ENCODE measurements at regions not wholly inside any gene's neighbourhood (a gene's known extent, or its start where the extent isn't known, plus 50 kb on each side); places are given as distances from the start of the nearest gene placed in this dataset.

DNA sequence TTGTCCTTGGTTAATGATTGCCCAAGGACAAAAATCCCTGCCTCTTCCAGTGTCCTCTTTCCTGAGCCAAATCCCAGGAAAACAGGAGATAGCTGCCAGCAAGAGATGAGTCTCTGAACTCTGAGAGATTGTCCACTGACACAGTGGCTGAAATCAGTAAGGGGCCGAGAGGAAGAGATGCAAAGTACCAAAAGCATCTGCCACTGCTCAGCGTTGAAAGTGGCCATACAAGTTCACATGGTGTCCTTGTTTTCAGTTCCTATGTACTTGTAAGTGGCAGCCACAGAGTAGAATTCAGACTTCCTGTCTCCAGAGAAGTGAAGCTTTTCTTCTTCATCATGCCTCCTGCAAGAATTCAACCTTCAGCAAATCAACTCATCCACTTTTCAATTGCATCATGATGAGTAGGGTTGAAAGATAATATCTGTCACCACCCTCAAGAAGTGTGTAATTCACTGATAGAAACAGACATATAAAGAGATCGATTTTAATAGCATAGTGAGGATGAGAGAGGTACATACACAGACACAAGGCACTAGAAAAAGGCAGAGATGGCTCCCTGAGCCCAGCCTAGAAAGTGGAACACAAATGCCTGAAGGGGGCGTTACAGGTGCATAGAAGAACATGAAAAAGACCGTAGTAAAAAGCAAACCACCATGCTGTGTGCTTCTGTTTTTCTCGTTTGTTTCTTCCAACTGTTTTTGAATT, 185.8 kb downstream of the MRPL39 start:
- no peak for DNase-seq

DNA sequence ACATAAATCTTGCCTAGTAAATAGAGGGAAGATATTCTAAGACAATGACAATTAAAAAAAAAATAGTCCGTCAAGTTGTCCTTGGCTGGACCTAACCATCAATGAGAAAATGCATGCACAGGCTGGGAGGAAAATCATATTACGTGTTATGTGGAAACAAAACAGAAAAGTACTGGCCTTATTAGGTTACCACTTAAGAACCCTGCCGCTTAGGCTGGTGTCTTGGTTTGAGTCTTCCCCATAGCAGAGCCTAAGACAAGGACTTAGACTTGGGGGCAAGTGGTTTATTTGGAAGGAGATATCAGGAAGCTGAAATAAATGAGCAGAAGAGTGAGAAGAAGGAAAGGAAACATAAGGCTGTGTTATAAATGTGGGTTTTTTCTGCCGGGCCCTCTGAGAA, 186.4 kb downstream of the MRPL39 start:
- DNase-seq, result no peak

DNA sequence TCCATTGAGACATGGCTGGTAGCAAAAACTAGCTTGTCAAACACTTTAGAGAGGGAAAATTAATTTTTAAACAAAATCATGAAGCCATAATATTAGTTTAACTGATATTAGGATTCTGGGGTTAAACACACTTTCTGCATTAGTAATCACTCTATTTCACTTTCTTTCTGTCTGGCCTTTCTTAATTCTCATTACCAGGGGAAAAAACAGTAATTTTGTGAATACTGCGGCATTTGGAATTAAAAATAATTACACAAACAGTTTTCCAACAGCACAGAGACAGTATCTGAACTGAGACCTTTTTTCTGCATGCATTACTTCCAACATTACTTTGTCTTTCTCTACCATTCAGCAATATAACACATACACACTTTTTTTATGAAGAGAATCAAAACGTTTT, 190.6 kb downstream of the MRPL39 start:
- DNase-seq, result no peak

DNA sequence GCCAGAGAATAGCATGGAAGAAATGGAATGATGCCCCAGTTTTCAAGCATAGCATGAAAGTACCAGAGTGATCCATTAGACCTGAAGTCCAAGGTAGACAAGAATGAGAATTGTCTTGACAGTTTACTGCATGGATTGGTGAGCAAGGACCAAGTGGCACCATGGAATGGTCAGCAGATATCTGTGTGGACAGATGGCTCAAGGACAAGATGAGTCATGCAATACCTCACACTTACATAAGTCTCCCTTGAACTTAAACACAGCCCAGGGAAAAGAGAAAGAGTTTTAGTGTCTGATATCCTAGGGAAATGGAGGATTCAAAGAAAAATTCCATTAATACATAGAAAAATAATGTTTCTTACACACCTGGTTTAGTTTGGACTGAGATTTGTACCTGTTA, 195.2 kb downstream of the MRPL39 start:
- DNase-seq, result no peak

DNA sequence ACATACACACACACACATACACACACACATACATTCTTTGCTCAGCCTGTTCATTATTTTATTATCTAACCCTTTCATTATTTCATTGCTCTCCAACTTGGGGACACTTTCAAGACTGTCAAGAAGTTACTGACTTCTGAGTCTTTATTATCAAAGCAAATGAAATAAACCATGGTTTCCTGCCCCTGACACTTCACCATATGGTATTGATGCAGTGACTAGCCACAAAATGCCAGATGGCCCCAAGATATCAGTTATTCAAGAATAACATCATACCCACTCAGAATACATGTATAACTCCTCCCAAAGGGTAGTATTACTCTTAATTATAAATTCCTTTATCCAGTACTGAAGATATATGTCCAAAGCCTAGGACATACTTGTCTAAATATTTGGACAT, 197.3 kb downstream of the MRPL39 start:
- DNase-seq, result no peak

DNA sequence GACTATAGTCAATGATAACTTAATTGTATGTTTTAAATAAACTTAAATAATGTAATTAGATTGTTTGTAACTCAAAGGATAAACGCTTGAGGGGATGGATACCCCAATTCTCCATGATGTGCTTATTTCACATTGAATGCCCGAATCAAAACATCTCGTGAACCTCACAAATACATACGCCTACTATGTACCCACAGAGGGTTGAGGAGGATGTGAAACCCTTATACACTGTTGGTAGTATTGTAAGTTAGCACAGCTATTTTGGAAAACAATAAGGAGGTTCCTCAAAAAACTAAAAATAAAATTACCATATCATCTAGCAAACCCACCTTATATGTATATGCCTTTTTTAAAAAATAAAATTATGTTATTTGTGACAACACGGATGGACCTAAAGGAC, 198.6 kb downstream of the MRPL39 start:
- no peak for DNase-seq

DNA sequence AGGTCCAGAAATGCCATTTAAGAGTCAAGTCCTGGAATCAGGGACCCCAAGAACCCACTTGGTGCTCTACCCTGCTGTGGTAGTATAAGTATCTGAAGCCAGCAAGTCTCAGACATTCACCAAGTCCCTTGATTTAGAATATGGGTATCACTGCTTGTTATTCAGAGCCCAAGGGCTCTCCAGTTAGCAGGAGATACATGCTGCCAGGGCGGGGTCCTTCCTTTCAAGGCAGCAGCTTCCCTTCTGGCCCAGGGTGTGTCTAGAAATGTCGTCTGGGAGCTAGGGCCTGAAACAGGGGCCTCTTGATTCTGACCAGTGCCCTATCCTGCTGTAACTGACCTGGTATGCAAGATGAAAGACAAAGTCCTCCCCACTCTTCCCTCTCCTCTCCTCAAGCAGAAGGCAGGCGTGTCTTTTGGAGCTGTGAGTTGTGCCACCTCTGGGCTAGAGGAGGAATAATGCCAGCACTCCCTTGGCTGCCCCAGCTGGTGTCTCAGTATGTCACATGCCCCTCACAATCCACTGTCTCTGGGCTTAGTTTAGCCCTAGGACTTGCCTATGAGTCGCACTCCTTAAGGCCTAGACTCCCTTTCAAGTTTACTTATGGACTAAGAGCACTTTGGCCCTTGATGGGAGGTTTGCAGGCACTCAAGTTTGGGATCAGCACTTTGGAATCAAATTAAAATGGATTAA, 200.2 kb downstream of the MRPL39 start:
- DNase-seq, result no peak

DNA sequence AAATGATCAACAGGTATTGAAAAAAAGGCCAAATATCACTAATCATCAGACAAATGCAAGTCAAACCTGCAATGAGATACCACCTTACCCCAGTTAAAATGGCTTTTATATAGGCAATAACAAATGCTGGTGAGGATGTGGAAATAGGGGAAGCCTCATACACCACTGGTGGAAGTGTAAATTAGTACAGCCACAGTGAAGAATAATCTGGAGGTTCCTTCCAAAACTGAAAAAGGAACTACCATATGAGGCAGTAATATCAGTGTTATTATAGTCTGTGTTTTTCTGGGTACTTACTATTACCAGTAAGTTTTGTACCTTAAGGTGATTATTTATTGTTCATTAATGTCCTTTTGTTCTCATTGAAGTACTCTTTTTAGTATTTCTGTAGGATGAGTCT, 201.3 kb downstream of the MRPL39 start:
- no peak for DNase-seq

DNA sequence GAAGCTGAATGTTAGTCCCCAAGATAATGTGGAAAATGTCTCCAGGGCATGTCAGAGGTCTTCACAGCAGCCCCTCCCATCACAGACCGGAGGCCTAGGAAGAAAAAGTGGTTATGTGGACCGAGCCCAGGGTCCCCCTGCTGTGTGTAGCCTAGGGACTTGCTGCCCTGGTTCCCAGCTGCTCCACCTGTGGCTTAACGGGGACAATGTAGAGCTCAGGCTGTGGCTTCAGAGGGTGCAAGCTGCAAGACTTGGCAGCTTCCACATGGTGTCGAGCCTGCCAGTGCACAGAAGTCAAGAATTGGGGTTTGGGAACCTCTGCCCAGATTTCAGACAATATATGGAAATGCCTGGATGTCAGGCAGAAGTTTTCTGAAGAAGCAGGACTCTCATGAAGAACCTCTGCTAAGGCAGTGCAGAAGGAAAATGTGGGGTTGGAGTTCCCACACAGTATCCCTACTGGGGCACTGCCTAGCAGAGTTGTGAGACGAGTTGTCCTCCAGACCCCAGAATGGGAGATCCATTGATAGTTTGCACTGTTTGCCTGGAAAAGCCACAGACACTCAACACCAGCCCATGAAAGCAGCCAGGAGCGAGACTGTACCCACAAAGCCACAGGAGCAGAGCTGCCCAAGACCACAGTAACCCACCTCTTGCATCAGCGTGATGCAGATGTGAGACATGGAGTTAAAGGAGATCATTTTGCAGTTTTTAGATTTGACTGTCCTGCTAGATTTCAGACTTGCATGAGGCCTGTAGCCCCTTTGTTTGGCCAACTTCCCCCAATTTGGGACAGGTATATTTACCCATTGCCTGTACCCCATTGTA, 204.9 kb downstream of the MRPL39 start:
- no peak for DNase-seq

DNA sequence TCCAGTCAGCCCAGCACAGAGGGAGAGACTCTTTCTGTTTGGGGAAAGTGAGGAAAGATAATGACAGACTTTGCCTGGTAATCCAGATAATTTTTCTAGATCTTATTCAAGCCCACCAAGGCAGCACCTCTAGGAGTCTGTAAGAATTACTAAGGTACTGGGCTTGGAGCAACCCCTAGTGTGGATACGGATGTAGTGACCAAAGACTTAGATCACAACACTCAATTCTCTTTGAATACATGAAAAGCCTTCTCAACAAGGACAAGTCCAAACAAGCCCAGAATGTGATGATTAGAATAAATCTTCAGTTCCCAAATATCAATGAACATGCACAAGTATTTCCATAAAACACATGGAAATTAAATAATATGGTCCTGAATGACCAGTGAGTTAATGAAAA, 206.9 kb downstream of the MRPL39 start:
- DNase-seq, result no peak

DNA sequence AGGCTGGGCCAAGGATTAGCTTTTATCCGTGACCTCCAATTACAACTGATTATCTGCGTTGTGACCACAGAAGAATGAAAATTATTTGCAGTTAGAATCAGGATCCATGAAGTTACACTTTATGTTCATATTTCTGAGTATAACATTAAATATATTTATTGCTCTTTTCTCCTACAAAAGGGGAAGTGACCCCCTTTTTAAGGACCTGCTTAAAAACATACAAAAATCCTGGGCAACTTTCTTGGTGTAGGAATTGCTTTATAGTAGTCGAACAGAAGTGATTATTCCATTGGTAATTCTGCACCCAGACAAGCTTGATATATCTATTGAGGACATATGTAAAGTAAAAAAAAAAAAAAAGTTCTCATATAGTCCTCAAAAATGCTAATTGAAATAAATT, 208.7 kb downstream of the MRPL39 start:
- no peak for DNase-seq

DNA sequence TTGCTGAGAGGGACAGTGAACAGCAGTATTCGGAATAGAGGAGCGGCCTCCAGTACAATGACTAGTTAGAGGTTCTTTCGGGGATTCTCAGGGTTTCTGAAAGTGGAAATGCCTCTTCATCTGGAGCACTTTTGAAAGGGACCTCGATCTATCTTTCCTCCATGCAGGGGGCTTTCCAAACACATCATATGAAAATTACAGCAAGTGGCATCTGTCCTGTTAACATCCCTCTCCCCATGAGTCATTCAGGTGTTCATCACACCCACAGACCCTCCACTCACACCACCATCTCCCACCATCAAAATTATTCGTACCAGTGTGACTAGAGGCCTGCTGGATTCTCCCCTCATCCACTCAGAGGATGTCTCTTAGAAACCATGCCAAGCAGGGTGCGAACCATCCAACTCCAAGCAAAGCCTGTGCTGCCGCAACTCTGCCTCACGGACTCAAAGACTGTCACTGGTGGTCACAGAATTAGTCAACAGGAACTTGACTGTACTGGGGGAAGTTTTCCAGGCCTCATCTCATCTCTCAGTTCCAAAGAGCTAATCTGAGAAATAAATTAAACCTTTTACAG, 211.1 kb downstream of the MRPL39 start:
- no peak for DNase-seq

DNA sequence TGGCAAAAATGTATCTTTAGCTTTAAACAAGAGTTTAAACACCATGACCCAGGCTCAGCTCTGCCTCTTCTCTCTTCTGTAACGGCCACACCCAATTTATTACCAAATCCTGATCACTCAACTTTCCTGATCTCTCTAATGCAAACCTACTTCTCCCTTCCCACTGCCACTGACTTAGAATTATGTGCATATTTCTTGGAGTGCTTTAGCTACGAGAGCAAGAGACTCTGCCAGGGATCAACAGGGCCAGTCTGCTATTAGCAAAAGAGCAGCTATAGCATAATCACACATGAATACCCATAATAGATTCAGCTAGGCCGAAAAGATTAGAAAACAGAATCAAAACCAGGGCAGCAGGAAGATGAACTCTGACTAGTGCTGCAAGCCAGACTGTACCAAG, 215.5 kb downstream of the MRPL39 start:
- DNase-seq, result no peak

DNA sequence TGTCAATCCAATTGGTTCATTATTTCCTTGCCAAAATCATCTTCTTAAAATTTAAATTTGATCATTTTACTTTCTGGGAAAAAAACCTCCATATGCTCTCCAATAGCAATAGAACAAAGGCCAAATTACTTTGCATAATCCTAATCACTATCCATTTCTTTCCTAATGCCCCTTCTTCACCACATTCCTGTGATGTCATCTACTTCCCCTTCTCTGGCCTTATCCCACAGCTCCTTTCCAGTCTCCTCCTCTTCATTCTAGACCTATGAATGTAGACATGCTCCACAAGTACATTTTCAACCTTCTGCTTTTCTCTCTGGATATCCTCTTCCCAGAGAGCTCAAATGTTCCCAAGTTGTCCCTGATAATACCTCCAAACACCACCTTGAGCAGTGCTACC, 216.6 kb downstream of the MRPL39 start:
- no peak for DNase-seq

DNA sequence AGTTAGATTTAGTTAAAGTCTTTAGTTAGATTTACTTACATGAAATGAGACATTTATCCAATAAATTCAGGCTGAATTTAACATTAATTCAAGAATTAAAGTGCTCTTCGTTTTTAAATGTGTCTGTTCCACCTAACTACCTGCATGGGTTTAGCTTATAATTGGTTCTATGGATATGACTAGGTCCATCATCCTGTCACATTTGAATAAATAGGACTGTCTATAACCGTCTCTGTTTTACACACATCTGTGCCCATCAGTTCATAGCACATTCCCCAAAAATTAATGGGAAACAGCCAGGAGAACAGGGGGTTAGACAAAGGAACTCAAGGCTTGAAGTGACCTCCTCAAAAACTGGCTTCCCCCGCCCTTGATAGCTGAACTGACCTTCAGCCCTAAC, 219.6 kb downstream of the MRPL39 start:
- no peak for DNase-seq

DNA sequence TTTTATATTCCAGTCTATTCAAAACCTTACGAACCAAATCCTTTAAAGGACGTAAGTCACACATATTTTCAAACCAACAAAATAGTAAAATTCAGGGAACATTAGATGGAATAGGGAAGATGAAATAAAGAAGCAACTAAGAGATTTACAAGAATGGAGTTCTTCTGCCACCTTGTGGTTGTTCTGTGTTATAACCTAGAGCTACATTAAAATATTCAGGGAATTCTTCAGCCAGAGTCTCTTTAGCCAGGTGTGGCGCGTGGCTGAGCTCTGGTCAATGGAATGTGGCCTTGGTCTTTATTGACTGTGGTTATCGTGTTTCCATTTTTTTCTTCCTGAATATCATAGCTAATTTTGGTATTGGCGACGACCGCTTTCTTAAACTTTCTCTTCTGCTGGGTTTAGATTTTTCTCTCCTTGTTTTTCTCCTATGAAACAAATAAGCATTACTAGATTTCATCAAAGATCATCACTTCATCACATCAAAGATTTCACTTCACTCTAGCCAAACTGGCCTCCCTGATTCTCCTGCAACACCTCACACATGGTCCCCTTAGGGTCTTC, 221.3 kb downstream of the MRPL39 start:
- DNase-seq, result peak; percentile 78

DNA sequence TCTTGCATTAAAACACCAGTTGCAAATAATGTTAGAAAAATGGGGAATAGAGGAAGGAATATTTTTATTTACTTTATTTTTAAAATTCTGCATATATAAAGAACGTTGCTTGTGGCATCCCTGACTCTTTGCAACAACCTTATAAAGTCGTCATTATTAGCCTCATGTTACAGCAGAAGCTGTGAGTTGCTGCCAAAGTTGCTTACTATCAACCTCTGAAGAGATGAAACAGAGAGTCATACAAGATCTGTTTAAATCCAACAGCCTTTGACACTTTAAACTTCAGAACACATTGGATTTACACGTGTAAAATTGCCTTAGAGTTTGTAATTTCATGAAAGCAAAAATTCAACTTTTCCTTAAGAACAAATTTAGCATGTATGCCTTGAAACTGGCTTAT, 221.9 kb downstream of the MRPL39 start:
- DNase-seq, result no peak

DNA sequence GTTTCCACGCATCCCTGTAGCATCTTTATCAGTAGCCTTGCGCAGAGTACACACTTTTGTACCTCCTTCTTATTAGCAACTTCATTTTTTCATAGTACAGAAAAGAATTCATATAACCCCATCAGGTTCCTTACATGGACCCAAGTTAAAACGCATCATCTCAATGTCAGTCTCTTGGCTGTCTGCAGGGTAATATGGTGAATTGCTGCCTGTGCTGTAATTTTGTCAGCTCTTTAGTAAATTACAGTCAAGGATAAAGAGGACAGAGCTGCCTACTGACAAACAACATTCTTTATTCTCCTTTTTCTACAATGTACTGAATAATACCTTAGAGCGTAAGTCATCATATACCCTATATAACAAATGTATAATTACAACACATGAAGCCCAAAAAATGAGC, 222.5 kb downstream of the MRPL39 start:
- no peak for DNase-seq

DNA sequence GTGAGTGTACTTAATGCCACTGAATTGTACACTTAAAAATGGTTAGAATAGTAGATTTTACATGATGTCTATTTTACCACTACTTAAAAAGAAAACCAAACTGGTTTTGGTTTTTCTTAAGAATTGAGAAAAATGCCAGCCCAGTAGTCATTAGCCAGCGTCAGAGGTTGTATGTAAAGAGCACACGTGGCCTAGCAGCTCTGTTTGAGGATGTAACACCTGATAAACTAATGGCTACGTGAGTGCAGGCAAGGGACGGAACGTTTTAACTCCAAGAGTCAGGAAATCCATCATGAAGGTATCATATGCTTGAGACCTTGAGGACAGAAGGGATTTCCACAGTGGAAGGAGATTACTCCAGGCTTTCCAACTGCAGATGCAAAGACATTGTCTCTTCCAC, 223.7 kb downstream of the MRPL39 start:
- no peak for DNase-seq

DNA sequence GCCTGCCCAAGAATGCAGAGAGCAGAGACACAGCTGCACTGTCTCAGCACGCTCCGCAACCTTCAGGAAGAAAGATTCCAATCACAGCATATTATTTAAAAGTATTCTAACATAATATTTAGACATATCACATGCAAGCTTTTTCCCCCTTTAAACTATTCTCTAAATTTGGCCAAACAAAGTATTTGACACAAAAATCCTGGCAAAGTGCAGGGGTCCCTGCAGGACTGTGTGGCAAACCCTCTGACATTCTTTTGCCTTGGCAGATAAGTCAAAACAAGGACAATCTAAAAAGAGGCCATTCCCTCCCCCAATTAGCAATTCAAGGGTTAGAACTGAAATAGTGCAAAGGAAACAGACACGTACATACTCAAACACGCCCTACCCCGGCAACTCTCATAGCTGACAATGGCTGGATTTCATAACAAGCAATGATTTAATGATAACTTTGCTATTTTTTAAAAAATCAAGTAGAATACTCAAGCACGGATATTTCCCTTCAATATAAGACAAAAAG, 225.3 kb downstream of the MRPL39 start:
- DNase-seq, result no peak

DNA sequence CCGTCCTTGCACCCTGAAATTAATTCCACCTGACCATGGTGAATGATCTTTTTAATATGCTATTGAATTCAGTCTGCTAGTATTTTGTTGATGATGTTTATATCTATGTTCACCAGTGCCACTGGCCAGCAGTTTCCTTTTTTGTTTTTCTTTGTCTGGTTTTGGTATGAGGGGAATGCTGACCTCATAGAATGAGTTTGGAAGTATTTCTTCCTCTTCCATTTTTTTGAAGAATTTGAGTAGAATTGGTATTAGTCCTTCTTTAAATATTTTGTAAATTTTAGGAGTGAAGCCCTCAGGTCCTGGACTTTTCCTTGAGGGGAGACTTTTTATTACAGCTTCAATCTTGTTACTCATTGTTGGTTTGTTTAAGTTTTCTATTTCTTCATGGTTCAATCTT, 231.6 kb downstream of the MRPL39 start:
- DNase-seq, result no peak

DNA sequence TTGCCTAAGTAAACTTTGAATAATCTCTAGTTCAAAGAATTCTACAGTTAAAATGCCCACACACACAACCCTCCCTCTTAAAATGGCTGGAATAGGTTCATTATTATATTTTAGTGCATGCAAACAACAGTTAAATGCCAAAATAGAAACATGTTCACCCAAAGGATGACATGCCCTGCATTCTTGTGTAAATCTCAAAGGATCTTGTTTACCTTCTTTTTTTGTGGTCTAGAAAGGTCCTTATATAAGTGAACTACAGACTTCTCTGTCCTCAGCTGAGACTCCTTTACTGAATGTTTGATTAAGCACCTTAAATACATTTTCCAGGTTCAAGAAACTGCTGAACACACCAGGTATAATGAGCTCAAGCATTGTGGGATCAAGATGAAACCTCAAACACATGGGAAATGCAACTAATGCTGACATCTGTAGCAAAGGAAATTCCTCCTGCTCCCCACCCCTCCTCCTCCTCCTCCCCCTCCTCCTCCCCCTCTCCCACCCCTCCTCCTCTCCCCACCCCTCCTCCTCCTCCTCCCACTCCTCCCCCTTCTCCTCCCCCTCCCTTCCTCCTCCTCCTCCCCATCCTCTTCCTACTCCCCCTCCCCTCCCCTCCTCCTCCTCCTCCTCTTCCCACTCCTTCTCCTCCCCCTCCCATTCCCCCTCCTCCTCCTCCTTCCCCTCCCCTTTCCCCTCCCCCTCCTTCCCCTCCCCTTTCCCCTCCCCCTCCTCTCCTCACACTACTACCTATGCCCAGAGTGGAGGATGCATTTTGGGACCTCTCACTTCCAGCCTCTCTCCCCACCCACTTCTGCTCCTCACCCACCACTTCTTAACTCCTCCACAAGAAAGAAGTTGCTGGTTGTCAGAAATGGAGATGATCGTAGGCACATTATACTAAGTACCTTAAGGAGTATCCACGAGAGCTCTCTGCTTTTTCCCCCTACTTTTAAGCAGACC, 233.9 kb downstream of the MRPL39 start:
- no peak for DNase-seq

All from eye (tissue), 1 donor.